ENCODE measurements at regions not wholly inside any gene's neighbourhood (a gene's known extent, or its start where the extent isn't known, plus 50 kb on each side); places are given as distances from the start of the nearest gene placed in this dataset.

DNA sequence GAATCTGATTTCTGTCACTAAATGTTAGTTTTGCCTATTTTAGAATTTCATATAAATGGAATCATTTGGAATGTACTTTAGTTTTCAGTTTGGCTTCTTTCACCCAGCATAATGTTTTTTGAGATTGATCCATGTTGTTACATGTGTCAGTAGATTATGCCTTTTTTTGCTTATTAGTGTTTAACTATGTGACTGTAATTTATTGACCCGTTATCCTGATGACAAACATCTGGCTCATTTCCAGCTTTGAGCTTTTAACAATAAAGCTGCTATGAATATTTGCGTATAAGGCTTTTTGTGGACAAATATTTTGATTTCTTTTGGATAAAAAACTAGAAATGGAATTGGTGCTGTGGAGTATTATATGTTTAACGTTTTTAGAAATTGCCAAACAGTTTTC is 254.5 kb upstream of the CFAP20DC start:
- TF ChIP-seq POLR2A (IDR thresholded peaks at IDR 0.05): no peak
- TF ChIP-seq, protein P1, sequence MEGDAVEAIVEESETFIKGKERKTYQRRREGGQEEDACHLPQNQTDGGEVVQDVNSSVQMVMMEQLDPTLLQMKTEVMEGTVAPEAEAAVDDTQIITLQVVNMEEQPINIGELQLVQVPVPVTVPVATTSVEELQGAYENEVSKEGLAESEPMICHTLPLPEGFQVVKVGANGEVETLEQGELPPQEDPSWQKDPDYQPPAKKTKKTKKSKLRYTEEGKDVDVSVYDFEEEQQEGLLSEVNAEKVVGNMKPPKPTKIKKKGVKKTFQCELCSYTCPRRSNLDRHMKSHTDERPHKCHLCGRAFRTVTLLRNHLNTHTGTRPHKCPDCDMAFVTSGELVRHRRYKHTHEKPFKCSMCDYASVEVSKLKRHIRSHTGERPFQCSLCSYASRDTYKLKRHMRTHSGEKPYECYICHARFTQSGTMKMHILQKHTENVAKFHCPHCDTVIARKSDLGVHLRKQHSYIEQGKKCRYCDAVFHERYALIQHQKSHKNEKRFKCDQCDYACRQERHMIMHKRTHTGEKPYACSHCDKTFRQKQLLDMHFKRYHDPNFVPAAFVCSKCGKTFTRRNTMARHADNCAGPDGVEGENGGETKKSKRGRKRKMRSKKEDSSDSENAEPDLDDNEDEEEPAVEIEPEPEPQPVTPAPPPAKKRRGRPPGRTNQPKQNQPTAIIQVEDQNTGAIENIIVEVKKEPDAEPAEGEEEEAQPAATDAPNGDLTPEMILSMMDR (IDR thresholded peaks at IDR 0.05): no peak
